Ectodermal cell (in vitro differentiated cells): ENCODE measurements at regions not wholly inside any gene's neighbourhood (a gene's known extent, or its start where the extent isn't known, plus 50 kb on each side); places are given as distances from the start of the nearest gene placed in this dataset.
A peak's percentile ranks its signal among the peaks of the same experiment; 100 is the strongest.

ENCODE experiments used
- H3K27ac ChIP-seq: 2 replicates; pipeline ENCODE4 v1.7.0; 2013; ENCODE audit warnings: mild to moderate bottlenecking, low read depth, low read length; ENCODE audit not compliant: insufficient read depth, poor library complexity, severe bottlenecking
- H3K27me3 ChIP-seq: 2 replicates; pipeline ENCODE4 v1.7.0; 2013; ENCODE audit warnings: mild to moderate bottlenecking, low read length; ENCODE audit not compliant: insufficient read depth, control insufficient read depth, poor library complexity, severe bottlenecking
- H3K36me3 ChIP-seq: one replicate; pipeline ENCODE4 v1.7.0; 2013; ENCODE audit warnings: low read length; ENCODE audit not compliant: control insufficient read depth, insufficient read depth
- H3K4me1 ChIP-seq: one replicate; pipeline ENCODE4 v1.7.0; 2013; ENCODE audit warnings: low read length; ENCODE audit not compliant: control insufficient read depth, insufficient read depth
- H3K4me3 ChIP-seq: 2 replicates; pipeline ENCODE4 v1.7.0; 2013; ENCODE audit warnings: low read depth, low read length, control low read depth; ENCODE audit not compliant: insufficient read depth
- H3K9me3 ChIP-seq: 2 replicates; pipeline ENCODE4 v1.7.0; 2013; ENCODE audit warnings: mild to moderate bottlenecking, low read length, moderate library complexity; ENCODE audit not compliant: control insufficient read depth
- WGBS, 2 experiments: methylation state at CpG; one replicate each; pipeline ENCODE4 v1.1.7; 2013; ENCODE audit warnings: missing lambda C conversion rate in 2 of 2; 5-methylcytosine and 5-hydroxymethylcytosine counted together

GRCh38 chr4:147071209-147071740 is 125.6 kb upstream of the TTC29 start:
- H3K4me3 ChIP-seq, result no peak overlapping the region
- no peaks in the 10 kb centered on the region for H3K36me3 ChIP-seq
- H3K4me1 ChIP-seq, result no peaks in the 10 kb centered on the region
- H3K9me3 ChIP-seq, result no peaks in the 10 kb centered on the region
- 92 to 94% methylated on average over 6 of the region's 6 CpGs for WGBS, 2 experiments
- H3K27ac ChIP-seq, result no peak overlapping the region
- H3K27me3 ChIP-seq, result no peaks in the 10 kb centered on the region

GRCh38 chr4:147076179-147076578 is 130.5 kb upstream of the TTC29 start:
- H3K4me3 ChIP-seq, result no peak overlapping the region
- no peaks in the 10 kb centered on the region for H3K4me1 ChIP-seq
- no peak overlapping the region for H3K27ac ChIP-seq
- 92 to 100% methylated on average over 2 of the region's 2 CpGs for WGBS, 2 experiments
- H3K27me3 ChIP-seq, result no peaks in the 10 kb centered on the region
- H3K36me3 ChIP-seq, result no peaks in the 10 kb centered on the region
- H3K9me3 ChIP-seq, result no peaks in the 10 kb centered on the region

DNA sequence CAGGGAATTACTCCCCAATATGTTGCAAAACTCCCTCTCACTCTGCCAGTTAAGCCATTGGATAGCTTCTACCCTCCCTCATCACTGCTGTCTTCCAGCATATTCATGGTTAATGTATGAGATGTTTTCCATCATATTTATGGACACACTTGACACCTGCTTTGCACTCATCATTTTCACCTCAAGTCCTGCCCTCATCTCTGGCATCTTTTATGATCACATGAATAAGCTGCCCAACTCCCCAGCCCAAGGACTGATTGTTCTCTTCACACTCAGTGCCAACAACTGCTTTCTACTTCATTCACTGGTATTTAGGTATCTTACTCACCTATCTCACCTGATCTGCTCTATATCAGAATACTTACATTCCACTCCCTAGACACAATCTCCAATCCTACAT is 131.1 kb upstream of the TTC29 start:
- Histone ChIP-seq H3K36me3 (no peaks in the 10 kb centered on the region), H3K27ac (no peak overlapping the region), H3K4me3 (no peak overlapping the region), H3K4me1 (no peaks in the 10 kb centered on the region), H3K9me3 (no peaks in the 10 kb centered on the region), H3K27me3 (no peaks in the 10 kb centered on the region)

DNA sequence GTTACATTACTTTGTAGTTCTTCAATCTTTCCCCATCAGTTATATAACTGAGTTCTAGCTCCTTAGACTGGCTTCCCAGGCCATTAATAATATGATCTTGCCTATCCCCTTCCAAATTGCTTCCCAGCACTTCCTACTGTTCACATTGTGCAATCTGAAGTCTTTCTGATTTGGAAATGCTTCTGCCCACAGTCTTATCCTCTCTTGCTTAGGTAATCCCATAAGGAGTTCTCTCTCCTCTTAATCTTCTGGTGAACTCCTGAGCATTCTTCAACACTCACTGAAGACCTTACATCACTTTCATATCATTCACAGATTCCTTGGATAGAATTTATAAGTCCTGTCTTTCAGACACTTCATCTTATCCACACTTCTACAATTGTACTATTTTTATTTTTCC is 132.7 kb upstream of the TTC29 start:
- no peaks in the 10 kb centered on the region for H3K36me3 ChIP-seq
- peak overlapping the region; percentile 16 for H3K27ac ChIP-seq
- no peaks in the 10 kb centered on the region for H3K27me3 ChIP-seq
- H3K4me1 ChIP-seq, result no peaks in the 10 kb centered on the region
- no peak overlapping the region for H3K4me3 ChIP-seq
- no peaks in the 10 kb centered on the region for H3K9me3 ChIP-seq

GRCh38 chr4:147078875-147079658 is 133.4 kb upstream of the TTC29 start:
- WGBS, 2 experiments, result 92 to 94% methylated on average over 17 of the region's 17 CpGs

GRCh38 chr4:147084861-147085260 is 139.2 kb upstream of the TTC29 start:
- Histone ChIP-seq H3K36me3 (no peaks in the 10 kb centered on the region), H3K27ac (no peak overlapping the region), H3K9me3 (no peaks in the 10 kb centered on the region), H3K4me3 (no peak overlapping the region), H3K4me1 (no peaks in the 10 kb centered on the region), H3K27me3 (no peaks in the 10 kb centered on the region)
- 75 to 88% methylated on average over 1 of the region's 1 CpG for WGBS, 2 experiments

More at GRCh38 chr4:147078875-147079658, 133.4 kb upstream of the TTC29 start:
- H3K4me3 ChIP-seq, result no peak overlapping the region
- H3K27ac ChIP-seq, result no peak overlapping the region
- H3K36me3 ChIP-seq, result no peaks in the 10 kb centered on the region
- H3K27me3 ChIP-seq, result no peaks in the 10 kb centered on the region
- no peaks in the 10 kb centered on the region for H3K4me1 ChIP-seq
- H3K9me3 ChIP-seq, result no peaks in the 10 kb centered on the region

GRCh38 chr4:147085781-147086180 is 140.1 kb upstream of the TTC29 start:
- H3K4me3 ChIP-seq, result no peak overlapping the region
- 98 to 100% methylated on average over 2 of the region's 2 CpGs for WGBS, 2 experiments
- no peaks in the 10 kb centered on the region for H3K9me3 ChIP-seq
- H3K36me3 ChIP-seq, result no peaks in the 10 kb centered on the region
- no peak overlapping the region for H3K27ac ChIP-seq
- no peaks in the 10 kb centered on the region for H3K27me3 ChIP-seq
- H3K4me1 ChIP-seq, result no peaks in the 10 kb centered on the region

GRCh38 chr4:147088146-147088545 is 142.5 kb upstream of the TTC29 start:
- Histone ChIP-seq H3K27me3 (no peaks in the 10 kb centered on the region), H3K9me3 (no peaks in the 10 kb centered on the region), H3K4me3 (no peak overlapping the region), H3K36me3 (no peaks in the 10 kb centered on the region), H3K27ac (no peak overlapping the region), H3K4me1 (no peaks in the 10 kb centered on the region)
- 93 to 100% methylated on average over 4 of the region's 4 CpGs for WGBS, 2 experiments

DNA sequence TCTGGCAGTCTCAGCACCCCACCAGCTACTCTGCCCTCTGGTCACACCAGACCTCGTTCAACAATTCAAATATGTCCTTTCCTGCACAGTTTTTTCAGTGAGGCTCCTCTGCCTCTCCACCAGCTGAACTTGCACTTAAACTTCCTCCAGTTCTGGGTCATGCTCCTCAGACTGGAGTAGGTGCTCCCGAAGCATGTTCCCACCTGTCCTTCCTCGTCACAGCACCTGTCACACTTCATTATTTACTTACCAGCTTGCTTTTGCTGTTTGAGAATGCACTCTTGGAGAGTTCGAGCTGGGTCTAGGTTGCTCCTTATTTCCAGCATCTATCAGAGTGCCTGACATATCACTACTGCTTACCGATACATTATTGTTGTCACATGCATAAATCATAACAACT is 144.8 kb upstream of the TTC29 start:
- H3K27ac ChIP-seq, result no peak overlapping the region
- WGBS, 2 experiments, result 91 to 95% methylated on average over 5 of the region's 5 CpGs
- no peak overlapping the region for H3K4me3 ChIP-seq
- no peaks in the 10 kb centered on the region for H3K27me3 ChIP-seq
- H3K9me3 ChIP-seq, result no peaks in the 10 kb centered on the region
- H3K36me3 ChIP-seq, result no peaks in the 10 kb centered on the region
- no peaks in the 10 kb centered on the region for H3K4me1 ChIP-seq

DNA sequence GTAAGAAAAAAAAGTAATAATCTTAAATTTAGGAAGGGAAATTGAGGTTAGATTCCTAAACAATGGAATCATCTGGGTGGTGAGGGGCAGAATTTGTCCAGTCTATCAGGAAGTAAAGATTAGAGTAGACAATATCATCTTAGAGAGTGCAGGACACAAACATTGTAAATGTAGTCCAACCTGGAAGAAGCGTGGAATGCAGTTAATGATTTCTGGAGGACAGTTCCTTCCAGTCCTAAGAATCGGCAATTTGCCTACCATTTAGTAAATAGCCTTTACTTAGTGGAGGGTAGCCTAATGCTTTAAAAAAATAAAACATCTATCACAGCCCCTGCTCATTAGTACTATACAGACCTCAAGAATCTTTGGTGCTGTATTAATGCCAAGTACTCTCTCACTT is 147.5 kb upstream of the TTC29 start:
- H3K36me3 ChIP-seq, result no peaks in the 10 kb centered on the region
- no peaks in the 10 kb centered on the region for H3K4me1 ChIP-seq
- no peaks in the 10 kb centered on the region for H3K9me3 ChIP-seq
- no peak overlapping the region for H3K4me3 ChIP-seq
- no peak overlapping the region for H3K27ac ChIP-seq
- no peaks in the 10 kb centered on the region for H3K27me3 ChIP-seq
- WGBS, 2 experiments, result 87 to 88% methylated on average over 2 of the region's 2 CpGs
